Upper lobe of left lung (tissue), 4 donors: ENCODE measurements at regions not wholly inside any gene's neighbourhood (a gene's known extent, or its start where the extent isn't known, plus 50 kb on each side); places are given as distances from the start of the nearest gene placed in this dataset.

Experiments
- POLR2A ChIP-seq, 4 donors: fragments of 450-650 bp; IDR thresholded peaks; one replicate each; pipeline ENCODE4 v1.5.1; 2016 to 2017; ENCODE audit warnings: antibody characterized with exemption in 4 of 4, mild to moderate bottlenecking in 2 of 4
- TF ChIP-seq, protein P1 (sequence below), 6 experiments: fragments of 450-650 bp in 4 of 6; fragments of 200-600 bp in 2 of 6; sonication (generic) in 2 of 6; IDR thresholded peaks; one replicate each; pipeline ENCODE4 v1.5.1; 2016 to 2019; ENCODE audit warnings: antibody characterized with exemption in 6 of 6

DNA sequence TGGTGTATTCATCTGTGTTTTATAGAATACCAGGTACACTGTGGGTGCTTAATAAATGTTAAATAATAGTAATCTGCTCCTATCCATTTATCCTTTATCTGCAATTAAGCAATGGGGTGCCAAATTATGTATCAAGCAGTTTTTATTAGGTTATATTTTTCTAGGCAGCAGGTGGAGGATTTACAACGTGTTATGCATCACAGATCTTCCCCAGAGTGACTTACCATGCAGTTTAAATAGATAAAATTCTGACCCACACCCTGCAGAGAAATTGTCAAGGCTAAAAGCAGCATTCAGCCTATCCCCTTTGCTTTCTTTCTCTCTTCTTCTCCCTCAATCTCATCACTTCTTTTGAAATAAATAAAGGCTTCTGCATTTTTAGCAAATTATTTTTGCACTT is 306.4 kb downstream of the CXXC4 start:
- no peak for TF ChIP-seq POLR2A (IDR thresholded peaks at IDR 0.05)
- TF ChIP-seq, protein P1, sequence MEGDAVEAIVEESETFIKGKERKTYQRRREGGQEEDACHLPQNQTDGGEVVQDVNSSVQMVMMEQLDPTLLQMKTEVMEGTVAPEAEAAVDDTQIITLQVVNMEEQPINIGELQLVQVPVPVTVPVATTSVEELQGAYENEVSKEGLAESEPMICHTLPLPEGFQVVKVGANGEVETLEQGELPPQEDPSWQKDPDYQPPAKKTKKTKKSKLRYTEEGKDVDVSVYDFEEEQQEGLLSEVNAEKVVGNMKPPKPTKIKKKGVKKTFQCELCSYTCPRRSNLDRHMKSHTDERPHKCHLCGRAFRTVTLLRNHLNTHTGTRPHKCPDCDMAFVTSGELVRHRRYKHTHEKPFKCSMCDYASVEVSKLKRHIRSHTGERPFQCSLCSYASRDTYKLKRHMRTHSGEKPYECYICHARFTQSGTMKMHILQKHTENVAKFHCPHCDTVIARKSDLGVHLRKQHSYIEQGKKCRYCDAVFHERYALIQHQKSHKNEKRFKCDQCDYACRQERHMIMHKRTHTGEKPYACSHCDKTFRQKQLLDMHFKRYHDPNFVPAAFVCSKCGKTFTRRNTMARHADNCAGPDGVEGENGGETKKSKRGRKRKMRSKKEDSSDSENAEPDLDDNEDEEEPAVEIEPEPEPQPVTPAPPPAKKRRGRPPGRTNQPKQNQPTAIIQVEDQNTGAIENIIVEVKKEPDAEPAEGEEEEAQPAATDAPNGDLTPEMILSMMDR (IDR thresholded peaks at IDR 0.05), result no peak
